ENCODE measurements at regions not wholly inside any gene's neighbourhood (a gene's known extent, or its start where the extent isn't known, plus 50 kb on each side); places are given as distances from the start of the nearest gene placed in this dataset.

DNA sequence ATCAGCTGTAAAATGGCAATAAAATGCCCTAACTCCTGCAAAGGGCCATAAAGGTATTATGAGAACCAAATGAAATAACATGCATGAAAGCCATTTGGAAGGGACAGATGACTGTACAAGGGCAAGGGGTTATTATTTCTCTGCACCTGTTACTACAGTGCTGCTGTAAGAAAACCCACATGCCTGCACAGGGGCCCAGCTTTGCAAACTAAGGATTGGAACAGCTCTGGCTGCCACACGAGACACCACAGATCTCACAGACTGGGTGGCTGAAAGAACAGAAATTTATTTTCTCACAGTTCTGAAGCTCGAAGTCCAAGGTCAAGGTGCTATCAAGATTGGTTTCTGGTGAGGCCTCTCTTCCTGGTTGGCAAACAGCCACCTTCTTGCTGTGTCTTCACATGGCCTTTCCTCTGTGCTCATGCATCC, 409.0 kb upstream of the NRP1 start:
- DNase-seq (ENCODE audit: low read depth in 2 of 2): no peak

DNA sequence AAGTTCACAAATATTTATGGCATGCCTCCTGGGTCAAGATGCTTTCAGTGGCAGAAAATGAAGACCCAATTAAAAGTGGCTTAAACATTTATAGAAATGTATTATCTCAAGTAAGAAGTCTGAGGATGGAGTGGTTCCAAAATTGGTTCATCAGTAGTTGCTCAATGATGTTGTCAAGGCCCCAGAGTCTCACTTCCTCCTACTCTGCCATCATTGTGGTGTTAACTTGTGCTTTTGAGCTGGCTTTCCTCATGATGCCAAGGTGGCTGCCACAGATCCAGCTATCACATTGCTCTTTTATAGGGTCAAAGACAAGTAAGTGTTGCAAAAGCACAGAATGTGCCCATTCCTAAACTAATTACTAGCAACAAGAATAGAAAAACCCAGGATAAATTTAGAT, 404.6 kb upstream of the NRP1 start:
- no peak for DNase-seq (ENCODE audit: low read depth in 2 of 2)

DNA sequence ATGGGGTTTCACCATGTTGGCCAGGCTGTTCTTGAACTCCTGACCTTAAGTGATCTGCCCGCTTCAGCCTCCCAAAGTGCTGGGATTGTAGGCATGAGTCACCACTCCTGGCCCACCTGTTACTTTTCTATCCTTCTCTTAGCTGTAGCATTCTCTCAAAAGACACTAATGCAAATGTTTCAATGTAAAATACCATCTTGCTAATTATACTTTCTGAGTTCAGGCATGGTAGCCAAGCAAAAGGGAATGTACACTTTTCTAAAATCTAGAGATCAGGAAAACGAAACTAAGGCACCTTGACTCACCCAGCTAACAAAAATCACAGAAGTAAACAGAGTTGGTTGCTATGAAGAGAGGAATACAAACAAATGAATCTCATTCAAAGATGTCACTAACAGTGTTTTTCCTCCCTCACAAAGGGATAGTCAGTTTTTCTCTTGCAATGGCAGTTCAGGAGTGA, 401.0 kb upstream of the NRP1 start:
- DNase-seq (ENCODE audit: low read depth in 2 of 2): no peak

DNA sequence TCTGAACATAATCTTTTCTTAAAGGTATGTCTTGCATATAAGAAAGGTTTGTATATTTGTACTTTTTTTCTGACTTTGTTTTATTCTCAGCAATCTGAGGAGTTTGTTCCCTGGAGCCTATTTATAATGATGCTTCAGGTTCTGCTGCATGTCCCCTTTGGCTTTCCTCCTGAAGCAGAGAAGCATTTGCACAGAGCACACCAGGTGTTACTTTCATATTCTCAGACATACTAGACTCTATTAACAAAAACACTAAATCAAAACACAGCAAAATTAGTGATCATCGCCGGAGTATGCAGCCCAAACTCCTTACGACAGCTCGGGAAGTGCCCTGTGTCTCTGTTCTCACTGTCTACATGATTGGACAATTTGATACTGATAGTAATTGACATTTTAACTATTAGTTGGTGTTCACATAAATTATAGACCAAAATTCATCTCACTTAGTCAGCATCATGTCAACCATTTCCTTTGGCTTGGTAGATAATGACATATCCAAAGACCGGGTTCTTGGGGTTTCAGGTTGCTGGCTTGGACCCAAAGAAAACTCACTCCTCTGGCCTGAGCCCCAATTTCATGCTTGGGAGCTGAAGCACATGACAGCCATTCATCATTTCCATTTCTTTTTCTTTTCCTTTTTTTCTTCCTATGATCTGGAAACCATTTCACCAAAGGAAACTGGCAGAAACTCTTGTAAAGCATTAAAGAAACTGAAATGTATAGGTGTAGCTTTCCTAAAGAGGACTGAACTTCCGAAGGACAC, 400.1 kb upstream of the NRP1 start:
- DNase-seq (ENCODE audit: low read depth in 2 of 2): no peak

DNA sequence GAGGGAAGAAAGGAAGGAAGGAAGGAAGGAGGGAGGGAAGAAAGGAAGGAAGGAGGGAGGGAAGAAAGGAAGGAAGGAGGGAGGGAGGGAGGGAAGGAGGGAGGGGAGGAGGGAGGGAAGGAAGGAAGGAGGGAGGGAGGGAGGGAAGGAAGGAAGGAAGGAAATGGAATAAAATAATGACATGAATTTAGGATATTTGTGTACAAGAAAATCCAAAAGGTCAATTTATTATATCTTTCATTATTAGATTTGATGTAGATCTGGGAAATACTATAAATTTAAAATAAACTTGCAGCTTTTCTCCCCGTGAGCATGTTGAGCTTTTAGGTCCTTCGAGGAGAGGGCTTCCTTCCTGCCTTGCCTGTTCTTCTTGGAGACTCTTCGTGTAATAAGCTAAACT, 398.6 kb upstream of the NRP1 start:
- no peak for DNase-seq (ENCODE audit: low read depth in 2 of 2)

DNA sequence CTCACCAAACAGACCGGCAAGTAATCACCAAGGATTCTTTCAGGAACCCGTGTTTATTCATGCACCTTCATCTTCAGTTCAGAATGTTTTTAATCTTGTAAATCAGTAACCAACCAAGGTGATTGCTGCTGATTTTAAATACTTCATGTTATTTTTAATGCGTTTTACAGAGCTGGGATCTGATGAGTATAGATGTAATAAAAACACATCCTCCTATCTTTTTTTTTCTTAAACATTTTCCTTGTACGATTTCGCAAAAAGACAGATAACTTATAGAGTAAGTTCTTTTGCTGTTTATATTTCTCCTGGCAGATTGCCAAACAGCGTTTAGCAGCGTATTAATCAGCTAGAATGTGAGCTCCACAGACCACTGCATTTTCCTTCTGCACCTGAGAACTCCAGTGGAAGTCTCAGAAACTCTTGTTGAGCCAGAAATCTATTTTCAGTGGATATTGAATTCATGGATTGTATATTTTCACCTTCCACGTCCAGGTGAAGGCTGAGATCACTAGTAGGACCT, 397.8 kb upstream of the NRP1 start:
- no peak for DNase-seq (ENCODE audit: low read depth in 2 of 2)

DNA sequence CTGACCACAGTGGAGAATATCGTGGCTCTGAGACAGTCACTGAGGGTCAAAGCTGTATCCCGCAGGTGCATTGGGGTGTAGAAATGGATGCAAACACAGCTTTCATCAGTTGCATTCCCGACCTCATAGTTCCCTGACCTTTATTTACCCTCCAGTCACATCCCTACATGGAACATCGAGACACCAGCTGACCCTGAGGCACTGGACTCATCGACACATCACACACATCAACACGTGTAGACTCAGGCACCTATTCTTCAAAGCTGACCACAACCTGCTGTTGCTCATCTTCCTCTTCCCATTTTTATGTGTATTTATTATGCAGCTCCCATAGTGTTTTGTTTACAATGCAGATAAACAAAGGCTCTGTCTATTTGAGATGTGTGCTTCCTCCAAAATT, 396.9 kb upstream of the NRP1 start:
- no peak for DNase-seq (ENCODE audit: low read depth in 2 of 2)

DNA sequence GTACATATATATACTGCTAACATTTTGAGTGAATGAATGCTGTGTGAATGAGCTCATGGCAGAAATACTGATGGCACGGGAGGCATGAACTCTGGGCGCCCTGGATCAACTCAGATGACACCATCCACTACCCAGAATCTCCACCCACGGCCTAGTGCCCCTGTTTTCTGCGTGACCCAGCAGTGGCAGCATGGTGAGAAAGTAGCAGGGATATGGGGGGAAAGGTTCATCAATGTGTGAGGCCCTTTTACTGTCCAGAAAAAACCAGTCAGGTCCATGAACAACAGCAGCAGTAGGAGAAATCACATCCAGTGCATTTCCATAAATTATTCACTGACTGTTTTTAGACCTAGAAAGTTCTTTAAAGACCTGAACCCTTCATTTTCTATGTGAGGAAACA, 391.0 kb upstream of the NRP1 start:
- DNase-seq (ENCODE audit: low read depth in 2 of 2): no peak

DNA sequence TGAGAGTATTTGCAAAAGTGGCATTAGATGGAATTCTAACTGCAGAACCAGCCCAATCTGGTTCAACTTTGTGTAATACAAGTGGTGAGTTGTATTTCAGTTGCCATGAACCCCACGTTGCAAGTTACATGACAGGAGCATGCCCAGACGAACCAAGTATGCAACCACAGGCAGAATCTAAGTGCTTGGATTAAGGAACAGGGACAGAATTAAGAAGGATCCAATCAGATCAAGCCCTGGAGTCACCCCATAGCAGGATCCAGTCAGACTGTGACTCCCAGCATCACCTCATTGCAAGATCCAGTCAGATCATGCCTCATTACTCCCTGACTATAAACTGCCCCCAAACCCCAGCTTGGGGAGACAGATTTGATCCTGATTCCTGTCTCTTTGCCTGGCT, 388.7 kb upstream of the NRP1 start:
- DNase-seq (ENCODE audit: low read depth in 2 of 2): no peak

DNA sequence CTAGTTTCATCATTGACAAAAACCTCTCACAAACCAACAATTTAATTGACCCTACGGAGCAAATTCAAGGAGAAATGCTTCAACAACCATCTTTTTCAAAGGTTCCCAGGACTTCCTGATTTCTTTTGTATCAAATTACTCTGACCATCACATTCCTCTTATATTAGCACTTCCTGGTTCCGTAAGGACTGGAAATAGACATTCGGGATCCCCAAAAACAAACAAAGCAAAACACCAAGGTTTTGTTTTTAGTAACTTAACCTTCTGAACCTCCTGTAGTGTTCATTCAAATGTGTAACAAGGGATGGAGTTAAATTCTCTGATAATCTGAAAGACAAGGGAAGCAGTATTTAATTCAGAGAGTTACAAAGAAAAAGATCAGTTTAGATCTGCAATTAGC, 387.6 kb upstream of the NRP1 start:
- no peak for DNase-seq (ENCODE audit: low read depth in 2 of 2)

DNA sequence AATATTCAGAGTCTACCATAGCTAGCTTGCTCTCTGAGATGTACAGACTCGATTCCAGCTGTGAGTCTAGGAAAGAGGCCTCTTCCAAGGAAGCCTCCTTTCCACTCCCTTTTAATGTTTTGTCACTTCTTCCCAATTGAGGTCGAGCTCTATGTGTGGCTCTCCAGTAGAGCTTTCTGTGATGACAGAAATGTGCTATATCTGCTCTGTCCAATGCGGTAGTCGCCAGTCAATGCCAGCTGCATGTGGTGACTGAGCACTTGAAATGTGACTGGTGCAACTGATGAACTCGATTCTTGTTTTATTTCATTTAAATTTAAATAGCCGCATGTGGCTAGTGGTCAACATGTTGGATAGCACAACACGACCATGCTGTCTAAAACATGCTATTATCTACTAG, 387.0 kb upstream of the NRP1 start:
- DNase-seq (ENCODE audit: low read depth in 2 of 2): no peak

DNA sequence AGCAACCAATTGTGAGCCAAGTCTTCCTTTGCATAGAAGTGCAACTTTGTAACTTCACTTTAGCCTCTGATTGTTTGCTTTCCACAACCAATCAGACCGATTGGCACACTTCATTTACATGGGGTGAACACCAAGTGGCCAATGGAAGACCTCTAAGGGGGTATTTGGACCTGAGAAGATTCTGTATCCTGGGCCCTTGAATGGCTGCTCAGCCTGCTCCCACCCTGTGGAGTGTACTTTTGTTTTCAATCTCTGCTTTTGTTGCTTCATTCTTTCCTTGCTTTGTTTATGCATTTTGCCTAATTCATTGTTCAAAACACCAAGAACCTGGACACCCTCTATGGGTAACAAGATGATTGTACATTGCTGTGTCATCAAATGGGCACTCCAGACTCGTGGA, 385.7 kb upstream of the NRP1 start:
- DNase-seq (ENCODE audit: low read depth in 2 of 2): no peak

DNA sequence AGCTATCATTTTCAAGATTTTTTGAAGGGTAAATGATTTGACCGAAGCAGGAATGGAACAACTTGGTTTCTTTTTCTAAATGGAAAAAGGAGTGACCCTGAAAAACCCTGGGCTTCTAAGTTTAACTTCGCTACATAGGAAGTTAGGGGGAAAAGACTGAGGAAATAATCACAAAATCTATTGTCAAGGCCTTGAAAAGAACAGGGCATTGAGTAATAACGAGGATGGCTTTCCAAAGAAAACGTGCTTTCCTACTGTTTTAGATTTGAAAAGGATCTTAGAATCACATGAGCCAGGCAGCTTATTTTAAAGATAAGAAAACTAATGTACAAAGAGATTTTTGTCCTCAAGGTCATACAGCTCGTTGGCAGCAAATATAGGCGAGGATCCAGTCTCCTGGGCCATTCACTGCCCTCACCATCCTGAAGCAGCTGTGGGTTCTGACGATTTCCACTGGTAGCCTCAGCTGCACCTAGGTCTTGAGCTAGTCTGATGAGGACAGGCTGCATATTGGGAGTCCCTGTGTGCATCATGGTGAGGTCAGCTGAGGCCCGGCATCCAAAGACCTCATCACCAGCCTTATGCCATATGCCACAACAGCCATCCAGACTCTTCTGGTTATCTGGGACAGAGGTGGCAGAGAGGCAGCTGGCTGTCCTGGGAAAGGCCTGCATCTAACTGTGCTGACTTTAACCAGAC, 384.7 kb upstream of the NRP1 start:
- DNase-seq (ENCODE audit: low read depth in 2 of 2): no peak

DNA sequence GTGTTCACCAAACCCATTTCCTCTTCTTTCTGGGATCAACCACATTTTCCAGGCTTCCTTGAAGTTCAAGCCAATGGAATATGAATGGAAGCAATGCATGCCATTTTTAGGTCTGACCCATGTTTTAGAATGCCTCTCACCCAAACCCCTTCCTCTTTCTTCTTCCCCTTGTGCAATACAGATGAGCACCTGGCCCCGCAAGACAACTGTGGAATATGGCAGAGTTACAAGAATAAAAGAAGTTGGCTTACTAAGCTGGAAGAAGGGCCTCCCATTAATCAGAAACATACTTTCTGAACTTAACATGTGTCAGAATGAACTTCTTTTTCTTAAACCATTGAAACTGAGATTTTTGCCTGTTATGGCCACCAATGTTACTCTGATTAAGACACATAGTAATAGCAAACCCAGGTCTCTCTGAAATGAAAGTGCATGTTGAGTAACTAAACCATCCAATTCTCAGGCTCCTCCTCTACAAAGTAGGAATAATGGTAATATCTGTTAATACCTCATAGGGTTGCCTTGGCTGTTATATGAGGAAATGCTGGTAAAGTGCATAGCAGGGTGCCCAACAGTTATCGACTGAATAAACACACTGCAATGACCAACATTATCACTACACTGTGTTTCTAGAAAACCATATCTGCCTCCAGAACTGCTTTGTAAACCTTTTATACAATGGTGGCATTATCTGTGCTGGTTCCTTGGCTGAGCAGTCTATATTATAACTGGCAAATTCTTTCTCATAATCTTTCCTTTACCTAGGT, 382.2 kb upstream of the NRP1 start:
- DNase-seq (ENCODE audit: low read depth in 2 of 2): no peak

DNA sequence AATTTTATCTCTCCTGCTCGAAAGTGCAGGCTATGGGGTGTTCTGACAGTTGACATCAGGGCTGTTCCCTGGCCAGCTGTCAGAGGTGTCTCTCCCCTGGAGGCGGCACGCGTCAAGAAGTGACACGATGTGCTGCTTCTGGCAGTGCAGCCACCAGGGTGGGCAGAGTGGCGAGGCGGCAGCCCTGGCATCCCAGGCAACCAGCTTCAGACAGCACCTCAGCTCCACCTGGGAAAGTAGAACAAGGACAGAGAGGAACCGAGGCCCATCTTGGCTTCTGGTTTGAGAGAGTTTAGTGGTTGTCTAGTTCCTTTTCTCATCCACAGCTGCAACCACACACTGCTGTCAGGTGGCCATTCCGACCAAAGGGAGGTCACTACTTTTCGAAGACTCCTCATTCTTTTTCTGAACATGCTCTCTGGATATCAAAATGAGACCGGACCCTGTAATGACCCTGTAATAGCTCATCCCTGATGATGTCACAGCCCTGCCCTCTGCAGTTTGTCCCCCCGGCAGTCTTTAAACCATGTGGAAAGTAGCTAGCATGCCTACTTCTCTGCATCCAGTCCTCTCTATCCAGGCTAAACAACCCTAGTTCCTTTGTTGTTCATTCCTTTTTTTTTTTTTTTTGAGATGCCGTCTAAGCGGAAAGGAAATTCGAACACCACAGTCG, 381.0 kb upstream of the NRP1 start:
- no peak for DNase-seq (ENCODE audit: low read depth in 2 of 2)

DNA sequence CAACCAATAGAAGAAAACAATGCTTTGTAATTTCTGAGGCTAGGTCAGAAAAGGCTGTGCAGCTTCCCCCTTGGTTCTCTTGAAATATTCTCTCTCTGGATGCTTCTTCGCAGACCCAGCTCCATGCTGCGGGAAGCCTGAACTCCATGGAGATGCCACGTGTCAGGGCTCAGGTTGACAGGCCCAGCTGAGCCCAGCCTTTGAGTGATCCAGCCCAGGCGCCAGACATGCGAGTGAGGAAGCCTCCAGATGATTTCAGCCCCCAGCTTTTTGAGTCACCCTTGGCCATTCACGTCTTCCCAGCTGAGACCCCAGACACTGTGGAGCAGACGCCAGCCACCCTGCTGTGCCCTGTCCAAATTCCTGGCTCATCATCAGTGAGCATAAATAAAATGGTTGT, 378.4 kb upstream of the NRP1 start:
- DNase-seq (ENCODE audit: low read depth in 2 of 2): no peak

DNA sequence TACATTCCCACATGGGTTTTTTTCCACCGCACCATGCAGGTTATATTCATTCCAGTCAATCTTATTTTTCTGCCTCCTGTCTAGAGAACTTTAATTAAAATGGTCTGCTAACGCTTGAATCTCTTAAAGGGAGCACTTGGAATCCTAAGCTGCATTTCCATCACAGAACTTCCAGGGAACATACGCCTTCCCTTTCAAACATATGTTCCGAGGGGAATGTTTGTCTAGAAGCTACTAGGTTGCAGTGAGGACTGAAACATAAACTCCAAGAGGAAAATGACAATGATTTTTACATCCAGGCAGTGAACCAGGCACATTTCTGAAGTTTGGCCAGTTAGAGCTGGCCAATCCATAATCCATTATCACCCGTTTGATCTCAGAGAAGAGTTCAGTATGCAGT, 375.5 kb upstream of the NRP1 start:
- no peak for DNase-seq (ENCODE audit: low read depth in 2 of 2)

DNA sequence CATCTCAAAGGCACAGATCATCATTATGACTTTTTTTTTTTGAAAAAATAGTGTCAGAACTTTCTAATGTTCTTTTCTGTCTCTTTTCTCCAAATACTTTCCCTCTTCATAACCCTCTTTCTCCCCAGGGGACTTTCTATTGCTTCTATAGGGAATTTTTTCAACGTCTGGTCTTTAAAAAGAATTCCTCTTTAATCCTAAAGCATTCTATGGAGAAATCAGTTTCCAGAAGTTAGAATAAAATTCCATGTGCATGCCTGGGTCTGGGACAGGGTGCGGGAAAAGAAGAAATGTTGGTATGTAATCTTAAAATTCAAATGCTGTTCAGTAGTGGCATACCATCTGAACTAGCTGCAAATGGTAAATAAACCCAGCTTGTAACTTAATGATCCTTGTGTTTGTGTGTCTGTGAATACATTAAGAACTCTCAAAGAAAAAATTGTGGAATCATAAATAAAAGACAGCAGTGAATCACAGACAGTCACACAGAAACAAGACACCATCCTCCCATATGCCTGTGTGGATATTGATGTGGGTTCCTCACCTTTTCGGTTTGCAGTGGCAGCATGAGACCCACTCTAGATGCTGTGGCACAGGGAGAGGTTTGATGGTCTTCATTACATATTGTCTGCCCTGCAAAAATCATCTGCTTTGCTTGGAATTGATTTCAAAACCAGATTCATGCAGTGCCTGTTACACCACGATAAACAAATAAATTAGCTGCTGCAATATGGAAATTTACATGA, 374.7 kb upstream of the NRP1 start:
- DNase-seq (ENCODE audit: low read depth in 2 of 2): peak in 1 of 2 experiments; percentile 54

DNA sequence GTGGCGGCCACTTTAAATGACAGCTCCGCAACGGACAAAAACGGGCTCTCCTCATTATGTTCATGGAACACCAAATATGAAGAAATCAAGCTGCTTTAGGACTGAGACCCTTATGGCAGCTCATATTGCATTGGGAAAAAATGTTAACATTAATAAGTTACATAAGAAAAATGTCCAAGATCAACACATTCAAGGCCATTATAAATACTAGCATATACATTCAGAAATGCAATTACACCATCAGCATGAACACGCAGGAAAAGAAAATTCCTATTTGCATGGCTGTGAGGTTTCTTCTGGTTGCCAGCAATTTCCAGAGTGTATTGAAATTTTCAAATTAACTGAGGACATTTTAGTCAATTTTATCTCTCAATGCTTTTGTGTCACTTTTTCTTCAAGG, 374.1 kb upstream of the NRP1 start:
- DNase-seq (ENCODE audit: low read depth in 2 of 2): no peak

DNA sequence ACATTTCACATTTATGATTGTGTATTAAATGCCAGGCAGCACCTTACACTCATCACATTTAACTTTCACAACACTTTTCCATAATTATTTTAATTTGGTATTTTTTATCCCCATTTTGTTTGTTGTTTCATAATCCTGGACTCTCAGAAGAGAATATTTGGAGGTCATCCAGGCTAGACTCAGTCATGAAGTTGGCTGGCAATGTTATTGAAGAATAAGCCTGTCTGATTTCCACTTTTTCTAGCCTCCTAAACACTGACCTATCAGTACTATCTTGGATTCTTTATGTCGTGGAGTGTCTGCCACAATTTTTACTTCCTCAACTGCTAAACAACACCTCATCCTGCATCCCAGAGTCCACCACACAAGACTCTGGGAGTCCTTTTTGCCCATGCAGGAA, 372.3 kb upstream of the NRP1 start:
- no peak for DNase-seq (ENCODE audit: low read depth in 2 of 2)

DNA sequence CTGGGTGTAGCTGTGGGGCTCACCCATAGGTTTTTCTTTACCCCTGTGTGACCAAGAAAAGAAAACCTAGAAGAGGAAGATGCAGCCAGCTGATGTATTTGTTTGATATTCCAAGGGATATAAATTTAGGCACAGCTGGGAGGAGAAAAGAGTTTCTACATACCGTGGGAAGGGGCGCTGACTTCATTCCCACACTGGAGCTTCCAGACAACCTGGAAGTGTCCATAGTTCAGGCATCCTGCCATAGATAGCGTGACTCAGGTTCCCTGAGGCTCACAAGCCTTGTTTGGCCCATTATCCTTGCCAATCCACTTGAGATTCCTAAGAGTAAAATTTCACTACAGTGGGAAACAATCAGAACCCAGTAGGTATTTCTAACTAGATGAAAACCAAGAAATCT, 371.7 kb upstream of the NRP1 start:
- peak; percentile 63 to 64 for DNase-seq (ENCODE audit: low read depth in 2 of 2)

All from fibroblast of skin of left biceps (primary cell).